ENCODE measurements at regions not wholly inside any gene's neighbourhood (a gene's known extent, or its start where the extent isn't known, plus 50 kb on each side); places are given as distances from the start of the nearest gene placed in this dataset.

DNA sequence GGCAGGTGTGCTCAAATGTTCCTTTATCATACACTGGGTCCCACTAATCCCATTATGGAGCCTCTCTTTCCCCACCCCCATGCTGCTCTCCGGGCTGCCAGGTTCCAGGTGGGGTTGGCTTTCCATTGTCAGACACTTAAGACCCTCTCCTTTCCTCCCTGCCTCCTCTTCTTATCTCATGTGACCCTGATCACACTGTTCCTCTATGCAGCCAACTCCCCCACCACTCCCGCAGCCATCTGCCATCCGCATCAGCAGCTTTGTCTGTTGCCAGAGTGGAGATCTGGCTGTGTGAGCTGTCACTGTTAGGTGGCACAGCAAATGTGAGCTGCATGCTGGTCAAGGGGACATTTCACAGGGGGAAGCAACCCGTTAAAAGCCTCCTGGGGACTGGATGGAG is 391.4 kb downstream of the TNS3 start:
- TF ChIP-seq CTCF (IDR thresholded peaks at IDR 0.05) (no peak), EZH2 (IDR thresholded peaks at IDR 0.05; ENCODE audit: borderline replicate concordance, insufficient read depth, low read depth, low read length, poor library complexity, severe bottlenecking) (no peak)
